Stimulated activated CD8-positive, alpha-beta memory T cell treated with anti-CD3 and anti-CD28 coated beads, Interleukin-7, amount 100 ng/mL, for 48 hours (primary cell): ENCODE measurements at regions not wholly inside any gene's neighbourhood (a gene's known extent, or its start where the extent isn't known, plus 50 kb on each side); places are given as distances from the start of the nearest gene placed in this dataset.

Experiments
- DNase-seq, 2 donors: peaks; one replicate each; pipeline ENCODE4 v3.0.0-alpha.2; 2020; ENCODE audit warnings: low read depth in 1 of 2; ENCODE audit errors: extremely low read depth in 1 of 2

- DNase-seq = no peak
Observed at GRCh38 chr1:10848109-10848684, 51.8 kb upstream of the CASZ1 start.

DNA sequence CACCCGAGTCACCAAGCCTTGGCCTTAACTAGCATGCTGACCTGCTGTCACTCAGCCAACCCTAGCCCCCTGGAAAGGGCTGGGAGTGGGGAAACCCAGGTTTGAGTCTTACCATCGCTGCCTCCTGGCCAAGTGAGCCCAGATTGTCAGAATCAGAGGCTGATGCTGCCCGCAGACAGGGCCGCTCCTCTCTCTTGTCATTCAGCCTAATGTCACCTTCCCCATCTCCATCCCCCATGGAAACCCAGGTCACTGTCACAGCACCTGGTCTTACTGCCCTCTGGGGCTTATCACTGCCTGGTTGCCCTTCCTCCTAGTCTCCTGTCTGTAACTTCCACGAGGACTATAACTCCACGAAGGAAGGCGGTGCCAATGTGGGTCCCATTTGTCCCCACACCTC, 53.6 kb upstream of the CASZ1 start:
- no peak for DNase-seq

DNA sequence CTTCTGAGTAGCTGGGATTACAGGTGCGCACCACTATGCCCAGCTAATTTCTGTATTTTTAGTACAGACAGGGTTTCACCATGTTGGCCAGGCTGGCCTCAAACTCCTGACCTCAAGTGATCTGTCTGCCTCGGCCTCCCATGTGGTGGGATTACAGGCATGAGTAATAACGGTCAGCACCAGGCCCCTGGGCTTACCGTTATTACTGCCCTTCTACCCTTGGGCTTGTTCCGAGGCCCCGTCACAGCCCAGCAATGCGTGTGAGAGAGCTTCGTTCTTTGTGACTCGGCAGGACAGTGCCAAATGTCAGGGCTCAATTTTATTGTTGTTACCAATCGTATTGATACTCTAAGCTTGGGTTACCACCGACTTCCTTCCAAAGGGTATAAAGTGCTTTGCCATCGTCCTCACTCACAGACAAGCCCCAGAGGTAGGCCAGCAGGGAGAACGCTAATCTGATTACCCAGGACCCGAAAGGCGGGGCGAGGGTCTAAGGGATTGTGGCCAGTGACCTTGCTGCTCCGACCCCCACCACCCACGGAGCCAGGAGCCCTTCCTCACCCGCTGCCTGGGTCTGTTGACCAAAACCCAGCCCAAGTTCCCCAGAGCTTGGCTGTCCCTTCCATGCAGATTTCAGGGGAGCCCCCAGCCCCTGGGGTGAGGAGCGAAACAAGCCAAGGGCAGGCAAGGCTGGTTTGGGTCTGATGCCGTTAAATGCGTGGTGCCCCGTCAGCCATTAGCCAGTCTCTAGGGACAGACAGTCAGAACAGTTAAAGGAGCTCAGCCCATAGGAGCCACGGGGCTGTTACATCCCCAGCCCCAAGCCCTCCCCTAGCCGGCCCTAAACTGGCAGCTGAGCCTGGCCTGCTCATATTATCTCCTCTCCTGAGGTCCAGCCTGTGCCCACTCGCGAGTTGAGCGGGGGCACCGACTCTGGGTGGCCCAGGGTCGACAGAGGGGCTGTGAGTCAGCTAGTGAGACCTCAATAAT, 54.9 kb upstream of the CASZ1 start:
- DNase-seq = no peak

GRCh38 chr1:10852018-10852417, 55.6 kb upstream of the CASZ1 start:
- DNase-seq = no peak

DNA sequence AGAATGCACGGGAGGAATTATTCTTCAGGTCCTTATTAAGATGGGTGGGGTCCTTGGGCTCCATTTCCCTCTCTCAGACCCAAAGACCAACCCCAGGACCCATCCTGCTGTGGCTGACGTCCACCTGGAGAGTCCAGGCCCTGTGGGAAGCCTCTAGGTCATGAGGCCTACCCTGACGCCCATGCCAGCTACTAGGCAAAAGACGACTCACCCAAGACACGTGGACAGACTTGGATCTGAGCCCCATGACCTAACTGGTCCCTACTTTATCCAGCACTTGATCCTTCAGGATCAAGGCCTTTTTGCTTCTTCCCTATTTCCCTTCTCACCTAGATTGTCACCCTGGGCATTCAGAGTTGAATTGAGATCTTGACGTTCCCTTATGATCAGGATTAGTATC, 56.0 kb upstream of the CASZ1 start:
- DNase-seq = no peak

DNA sequence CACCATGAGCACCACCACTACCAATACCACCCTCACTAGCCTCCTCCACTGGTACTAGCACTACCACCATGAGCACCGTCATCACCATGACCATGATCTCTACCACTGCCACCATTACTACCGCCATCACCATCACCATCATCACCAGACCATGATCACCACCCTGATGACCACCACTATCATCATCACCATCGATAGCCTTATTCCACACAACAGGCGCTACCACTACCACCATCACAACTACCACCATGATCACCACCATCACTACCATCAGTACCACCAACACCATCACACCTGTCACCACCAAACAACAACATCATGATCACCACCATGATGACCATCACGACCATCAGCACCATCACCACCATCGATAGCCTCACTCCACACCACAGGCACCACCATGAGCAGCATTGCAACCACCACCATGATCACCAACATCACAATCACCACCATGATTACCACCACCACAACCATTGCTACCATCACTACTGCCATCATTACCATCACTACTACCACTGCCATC, 56.6 kb upstream of the CASZ1 start:
- DNase-seq = no peak

- no peak for DNase-seq
Observed at GRCh38 chr1:10853701-10854100, 57.3 kb upstream of the CASZ1 start.

DNA sequence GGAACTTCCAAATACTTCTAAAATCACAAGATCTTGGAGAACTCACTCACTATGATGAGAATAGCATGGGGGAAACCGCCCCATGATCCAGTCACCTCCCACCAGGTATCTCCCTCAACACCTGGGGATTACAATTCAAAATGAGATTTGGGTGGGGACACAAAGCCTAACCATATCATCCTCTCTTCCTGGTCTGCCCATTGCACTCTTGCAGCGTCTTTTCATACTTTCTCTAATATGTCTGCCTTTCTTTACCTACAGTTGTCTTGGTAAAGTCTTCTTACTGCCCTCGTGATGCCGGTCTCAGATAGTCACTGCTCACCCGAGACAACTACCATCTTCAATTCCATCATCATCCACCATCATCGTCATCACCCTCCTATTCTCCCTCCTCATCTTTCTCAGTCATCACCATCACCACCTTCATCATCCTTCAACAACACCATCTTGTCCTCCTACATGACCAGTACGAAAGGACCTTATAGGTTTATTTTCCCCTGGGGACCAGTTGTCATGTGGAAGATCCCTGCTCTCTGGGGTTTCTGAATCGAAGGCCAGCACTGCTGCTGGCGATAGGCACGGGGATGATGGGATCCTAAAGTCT, 58.5 kb upstream of the CASZ1 start:
- no peak for DNase-seq

DNA sequence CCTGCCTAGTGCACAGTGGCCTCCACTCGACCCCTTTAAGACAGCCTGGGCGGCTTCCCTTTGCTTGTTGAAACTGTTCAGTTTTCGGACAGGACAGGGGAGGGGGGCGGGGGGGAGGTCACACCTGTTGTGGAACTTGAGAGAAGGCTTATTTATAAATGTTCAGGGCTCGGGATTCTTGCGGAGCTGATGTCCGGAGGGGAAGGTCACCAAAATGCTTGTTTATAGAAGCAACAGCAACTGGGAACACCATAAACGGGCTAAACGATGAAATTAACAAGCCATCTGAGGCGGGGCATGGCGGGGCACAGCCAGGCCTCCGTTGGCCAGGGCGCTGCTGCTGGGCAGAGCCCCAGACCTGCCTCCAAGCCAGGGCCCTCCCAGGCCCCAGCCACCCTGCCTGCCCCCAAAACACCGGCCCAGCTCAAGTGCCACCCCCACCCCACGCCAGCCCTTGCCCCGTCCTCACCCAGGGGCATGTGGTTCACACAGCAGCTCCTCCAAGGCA, 59.8 kb upstream of the CASZ1 start:
- no peak for DNase-seq

DNA sequence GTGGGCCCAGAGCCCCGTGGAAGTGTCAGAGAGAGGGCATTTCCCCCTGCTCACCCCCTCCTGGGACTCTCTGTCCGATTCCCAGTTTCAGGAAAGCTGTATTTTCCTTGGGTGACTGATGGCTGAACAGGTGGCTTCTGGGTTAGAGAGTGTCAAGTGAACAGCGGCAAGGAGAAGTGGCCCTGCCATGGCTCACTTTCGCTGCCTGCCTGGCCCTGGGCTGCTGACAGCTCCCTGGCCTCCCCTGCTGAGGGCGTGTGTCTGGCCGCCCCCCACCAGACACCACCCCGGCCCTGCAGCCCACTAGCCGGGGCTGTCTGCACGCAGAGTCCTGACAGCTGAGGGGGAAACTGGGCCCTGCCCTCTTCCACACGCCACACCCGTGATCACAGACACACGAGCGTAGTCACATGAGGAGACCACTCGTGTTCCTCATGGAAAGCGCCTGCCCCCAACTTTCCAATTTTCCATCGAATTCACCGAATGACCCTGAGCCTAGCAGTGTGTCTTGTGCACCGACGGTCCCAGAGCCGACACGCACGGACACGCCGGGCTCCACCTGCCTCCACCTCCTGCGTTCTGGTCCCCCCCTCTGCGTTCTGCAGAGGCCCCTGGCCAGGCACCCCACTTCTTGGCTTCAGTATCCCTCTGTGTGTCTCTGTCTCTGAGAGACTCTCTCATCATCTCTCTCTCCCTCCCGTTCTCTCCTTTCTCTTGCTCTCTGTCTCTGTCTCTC, 60.6 kb upstream of the CASZ1 start:
- DNase-seq = no peak

GRCh38 chr1:10857687-10858086, 61.2 kb upstream of the CASZ1 start:
- no peak for DNase-seq

GRCh38 chr1:10860218-10860617, 63.8 kb upstream of the CASZ1 start:
- no peak for DNase-seq

DNA sequence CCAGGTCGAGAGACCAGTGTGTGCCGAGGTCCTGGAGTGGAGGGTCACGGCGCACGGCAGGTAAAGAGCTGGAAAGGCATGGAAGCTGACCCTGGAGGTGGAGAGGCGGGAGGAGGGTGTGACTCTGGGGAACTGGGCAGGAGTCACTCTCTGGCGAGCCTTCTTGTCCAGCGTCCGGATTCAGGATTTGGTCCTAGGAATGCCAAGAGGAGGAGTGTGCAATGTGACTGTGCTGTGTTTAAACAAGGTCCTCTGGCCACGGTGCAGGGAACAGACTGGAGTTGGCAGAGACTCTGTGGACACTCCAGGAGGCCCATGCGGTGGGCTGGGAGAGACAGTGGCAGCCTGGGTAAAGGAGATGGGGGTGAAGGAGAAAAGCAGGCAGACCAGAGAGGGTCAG, 64.2 kb upstream of the CASZ1 start:
- DNase-seq = no peak

DNA sequence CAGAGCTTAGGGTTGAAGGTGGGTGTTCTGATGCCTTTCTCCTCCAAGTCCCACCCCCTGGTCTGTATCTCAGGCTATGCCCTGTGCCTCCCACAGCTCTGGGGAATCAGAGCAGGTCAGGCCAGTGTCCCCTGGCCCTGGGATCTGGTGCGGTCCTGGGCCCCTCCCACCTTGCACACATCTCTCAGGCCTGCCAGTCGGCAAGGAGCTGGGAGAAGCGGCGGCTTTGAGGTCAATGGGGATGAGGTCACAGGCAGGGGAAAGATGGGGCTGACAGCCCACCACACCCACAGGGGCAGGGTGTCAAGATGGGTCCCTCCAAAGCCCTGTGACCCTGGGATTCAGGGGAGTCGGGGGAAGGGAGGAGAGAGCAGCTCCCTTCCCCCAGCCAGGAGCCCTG, 65.4 kb upstream of the CASZ1 start:
- DNase-seq = no peak

DNA sequence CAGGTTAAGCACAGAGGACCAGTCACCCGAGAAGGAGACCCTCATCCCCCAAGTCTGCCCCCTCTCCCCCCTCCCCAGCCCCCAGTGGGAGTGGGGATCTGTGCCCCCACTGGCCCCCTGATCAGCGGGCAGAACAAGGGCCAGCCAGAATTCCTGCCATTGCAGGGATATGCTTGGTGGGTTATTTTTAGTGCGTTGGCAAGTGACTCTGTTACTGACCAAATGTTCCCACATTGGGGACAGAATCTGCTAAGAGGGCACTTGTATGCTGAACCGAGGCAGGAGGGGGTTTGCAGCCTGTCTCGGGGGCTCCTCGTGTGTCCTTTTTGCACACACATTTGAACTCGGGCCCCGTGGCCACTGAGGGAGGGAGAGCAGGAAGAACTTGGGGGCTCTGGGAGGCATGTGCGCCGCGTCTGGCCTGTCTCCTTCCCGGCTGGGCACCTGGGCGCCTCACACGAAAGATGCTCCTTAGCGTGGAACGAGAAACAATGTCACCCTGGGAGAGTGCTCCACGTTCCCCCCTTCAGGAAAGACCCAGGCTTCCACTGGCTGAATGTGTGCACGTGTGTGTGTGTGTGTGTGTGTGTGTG, 66.4 kb upstream of the CASZ1 start:
- no peak for DNase-seq

DNA sequence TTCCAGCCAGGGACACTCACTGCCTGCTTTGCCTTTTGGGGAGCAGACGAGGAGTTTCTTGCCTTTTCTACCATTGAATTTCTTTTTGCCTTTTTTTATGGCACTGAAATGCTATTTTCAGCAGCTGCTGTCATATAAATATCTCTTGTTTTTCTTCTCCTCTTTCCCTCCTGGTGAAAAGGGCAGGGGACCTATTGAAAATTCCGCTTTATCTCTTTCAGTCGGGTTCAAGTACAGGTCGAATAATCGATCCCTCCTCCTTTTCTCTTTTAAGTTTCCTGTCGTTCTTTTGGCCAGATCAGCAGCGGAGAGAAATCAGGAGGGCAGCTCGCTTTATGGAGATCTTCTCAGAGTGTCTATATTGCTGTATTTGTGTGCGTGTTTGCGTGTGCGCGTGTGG, 67.4 kb upstream of the CASZ1 start:
- no peak for DNase-seq

GRCh38 chr1:10864776-10865175, 68.3 kb upstream of the CASZ1 start:
- DNase-seq = no peak

DNA sequence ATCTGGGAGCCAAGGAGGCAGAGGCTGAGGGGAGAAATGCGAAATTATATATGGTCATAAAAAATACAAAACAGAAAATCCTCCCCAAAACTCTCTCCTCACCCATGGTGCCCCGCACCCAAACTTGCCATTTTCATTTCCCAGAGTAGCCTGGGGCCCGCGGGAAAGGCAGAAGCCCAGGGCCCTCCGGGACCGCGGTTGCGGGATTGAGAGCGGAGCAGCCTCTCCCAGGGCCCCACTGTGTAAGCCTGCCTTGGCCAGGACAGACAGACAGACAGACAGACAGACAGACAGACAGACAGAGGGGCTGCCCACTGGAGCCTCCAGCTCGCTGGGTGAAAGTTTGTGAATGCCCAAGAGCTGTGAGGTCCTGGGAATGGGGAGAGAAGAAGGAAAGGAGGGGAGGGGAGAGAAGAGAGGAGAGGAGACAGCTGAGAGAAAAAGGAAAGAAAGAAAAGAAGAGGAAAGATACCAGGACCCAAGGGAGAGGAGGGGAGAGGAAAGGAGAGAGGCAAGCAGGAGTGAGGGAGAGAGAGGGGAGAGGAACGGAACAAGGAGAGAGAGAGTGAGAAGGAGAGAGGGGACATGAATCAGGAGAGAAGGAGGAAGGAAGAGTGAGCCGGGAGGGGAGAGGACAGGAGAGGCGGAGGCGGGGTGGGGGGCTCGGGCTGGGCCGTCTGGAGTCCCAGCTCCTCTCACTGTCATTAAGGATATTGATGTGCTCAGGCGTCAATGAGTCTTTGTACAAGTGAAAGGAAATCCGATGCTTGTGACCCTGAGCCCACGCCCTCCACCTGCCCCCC, 69.3 kb upstream of the CASZ1 start:
- no peak for DNase-seq

- no peak for DNase-seq
Observed at GRCh38 chr1:10866321-10867093, 70.1 kb upstream of the CASZ1 start.
